HEK293T (cell line): ENCODE measurements at regions not wholly inside any gene's neighbourhood (a gene's known extent, or its start where the extent isn't known, plus 50 kb on each side); places are given as distances from the start of the nearest gene placed in this dataset.

Source experiments
- LEF1 ChIP-seq: fragments of 450-650 bp; IDR thresholded peaks from 2 replicates; pipeline ENCODE4 v1.6.1; 2017; ENCODE audit warnings: mild to moderate bottlenecking, borderline replicate concordance
- SP1 ChIP-seq: fragments of 450-650 bp; IDR thresholded peaks from 2 replicates; pipeline ENCODE4 v1.6.1; 2017
- TARDBP ChIP-seq: fragments of 450-650 bp; IDR thresholded peaks from 2 replicates; pipeline ENCODE4 v1.6.1; 2016

- TF ChIP-seq TARDBP, result no peak
- TF ChIP-seq LEF1, result no peak
- TF ChIP-seq SP1, result no peak
Measured at GRCh38 chr3:73215281-73215680, 153.8 kb downstream of the EBLN2 start.
